Nucleus accumbens (tissue), 56 donors: ENCODE measurements at regions not wholly inside any gene's neighbourhood (a gene's known extent, or its start where the extent isn't known, plus 50 kb on each side); places are given as distances from the start of the nearest gene placed in this dataset.
"Not testable (repeated sequence)": the region's sequence is repeated elsewhere in the genome, so short reads cannot be mapped to it uniquely, and the experiment has no call there.

Experiments
- DNase-seq, 56 donors: peaks; one replicate each; lab custom pipeline; 2025; lab: John Stamatoyannopoulos, UW

DNA sequence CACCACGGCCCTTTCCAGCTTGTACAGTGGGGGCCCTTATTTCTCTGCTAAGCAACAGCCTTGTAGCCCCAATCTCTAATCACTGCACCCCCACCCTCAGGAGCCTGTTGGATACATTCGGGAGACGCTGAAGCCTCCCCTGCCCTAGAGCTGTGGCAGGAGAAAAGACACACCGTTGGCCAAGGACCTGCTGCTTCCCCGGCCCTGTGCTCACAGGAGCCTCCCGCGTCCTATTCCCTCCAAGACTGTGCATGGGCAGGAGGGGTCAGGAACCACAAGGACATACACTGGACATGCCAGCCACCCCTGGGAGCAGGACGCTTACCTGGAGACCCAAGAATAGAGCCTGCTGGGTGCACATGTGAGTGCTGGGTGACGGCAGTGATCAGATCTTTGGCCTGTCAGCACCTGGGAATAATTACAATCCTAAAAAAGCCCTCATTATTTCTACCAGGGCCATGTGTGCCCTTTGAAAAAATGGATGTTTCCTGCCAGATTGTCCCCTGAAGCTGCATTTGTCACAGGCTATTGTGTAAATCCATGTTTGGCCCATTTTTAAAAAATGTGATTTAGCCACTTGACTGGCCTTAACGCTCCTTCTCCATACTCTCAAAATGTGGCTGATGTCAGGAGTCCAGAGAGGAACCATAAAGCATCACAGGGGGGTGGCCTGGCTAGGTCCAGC is 590.6 kb downstream of the MATN1 start:
- DNase-seq: no peak

DNA sequence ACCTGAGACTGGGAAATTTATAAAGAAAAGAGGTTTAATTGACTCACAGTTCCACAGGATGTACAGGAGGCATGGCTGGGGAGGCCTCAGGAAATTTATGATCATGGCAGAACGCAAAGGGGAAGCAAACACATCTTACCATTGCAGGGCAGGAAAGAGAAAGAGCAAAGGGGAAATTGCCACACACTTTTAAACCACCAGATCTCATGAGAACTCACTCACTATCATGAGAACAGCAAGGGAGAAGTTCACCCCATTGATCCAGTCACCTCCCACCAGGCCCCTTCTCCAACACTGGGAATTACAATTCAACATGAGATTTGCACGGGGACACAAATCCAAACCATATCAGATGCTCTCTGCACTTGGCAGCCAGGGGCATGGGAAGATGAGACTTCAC is 592.8 kb downstream of the MATN1 start:
- not testable (repeated sequence) for DNase-seq

DNA sequence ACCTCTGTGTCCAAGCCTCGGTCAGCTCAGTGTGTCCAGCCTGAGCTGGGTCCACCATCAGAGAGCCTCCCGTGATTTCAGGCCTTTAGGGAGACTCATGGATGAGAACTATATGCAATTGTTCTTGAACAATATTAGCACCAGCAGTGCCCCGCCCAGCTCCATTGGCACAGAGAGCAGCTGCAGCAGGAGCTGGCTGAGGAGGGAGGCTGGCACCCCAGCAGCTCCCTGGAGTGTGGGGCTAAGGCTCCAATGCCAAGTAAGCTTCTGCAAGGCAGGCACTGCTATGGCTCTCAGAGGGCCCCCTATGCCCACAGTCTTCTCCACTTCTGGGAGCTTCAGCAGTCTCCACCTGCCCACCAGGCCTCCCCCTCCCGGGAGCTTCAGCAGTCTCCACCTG is 593.3 kb downstream of the MATN1 start:
- peak in 7 of 56 donors; percentile 5 to 27 (median 8) for DNase-seq

DNA sequence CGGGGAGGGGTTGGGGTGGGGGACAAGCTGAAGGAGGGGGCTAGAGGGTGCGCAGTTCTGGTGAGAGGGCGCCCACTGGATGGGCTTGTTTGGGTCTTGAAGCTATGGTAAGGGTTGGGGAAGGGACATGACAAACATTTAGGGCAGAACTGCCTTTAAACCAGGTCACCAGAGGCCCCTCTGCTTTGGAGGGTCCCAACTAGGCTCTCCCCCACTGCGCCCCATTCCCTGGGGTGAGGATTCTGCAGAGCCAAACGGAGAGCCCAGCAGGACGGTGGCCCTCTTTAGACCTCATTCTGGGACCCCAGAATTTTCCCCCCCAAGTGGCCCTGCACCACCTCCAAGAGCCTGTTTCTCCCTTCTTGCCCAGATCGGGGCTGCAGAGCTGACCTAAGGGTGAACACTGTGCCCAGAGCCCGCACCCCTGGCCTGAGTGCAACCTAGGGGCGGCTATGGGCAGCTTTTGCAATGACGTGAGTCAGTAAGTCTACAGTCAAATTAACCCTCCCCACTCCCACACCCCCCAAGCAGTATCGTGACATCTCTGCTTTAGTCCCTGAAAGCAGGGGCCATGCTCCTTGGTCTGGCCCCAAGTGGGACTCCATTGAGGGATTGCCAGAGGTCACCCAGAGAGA is 593.8 kb downstream of the MATN1 start:
- no peak for DNase-seq

DNA sequence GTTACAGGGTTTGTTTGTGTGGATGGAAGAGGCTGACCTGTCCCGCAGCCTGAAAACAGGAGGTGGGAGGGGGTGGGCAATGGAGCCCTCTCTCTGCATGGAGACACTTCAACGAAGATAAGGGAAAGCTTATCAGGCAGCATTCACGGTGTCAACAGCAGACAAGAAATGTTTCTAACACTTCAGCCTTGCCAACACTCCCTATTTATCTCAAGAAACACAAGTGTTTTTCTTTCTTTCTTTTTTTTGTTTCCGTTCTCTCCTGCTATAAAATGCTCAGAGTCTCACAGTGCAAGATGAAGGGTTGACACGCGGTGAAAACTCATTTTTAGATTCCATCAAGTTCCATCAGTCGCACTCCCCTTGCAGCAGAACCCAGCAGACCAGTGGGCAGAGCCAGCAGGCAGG is 594.4 kb downstream of the MATN1 start:
- no peak for DNase-seq

DNA sequence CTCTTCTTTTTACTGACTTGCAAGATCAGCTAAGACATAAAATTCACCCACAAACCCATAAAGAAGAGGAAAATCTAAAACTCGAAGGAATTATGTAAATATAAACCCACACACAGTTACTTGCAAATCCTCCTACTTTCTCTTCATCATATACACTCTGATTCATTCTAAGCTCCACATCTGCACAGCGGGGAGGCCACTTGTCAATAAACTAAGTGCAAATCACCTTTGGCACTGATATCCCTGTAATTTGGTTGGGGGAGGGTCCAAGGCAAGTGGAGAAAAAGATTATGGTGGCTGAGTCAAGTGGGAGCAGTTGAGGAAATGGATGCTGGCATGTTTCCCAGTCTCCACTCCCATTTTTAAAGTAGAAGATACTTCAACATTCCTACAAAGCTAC is 596.5 kb downstream of the MATN1 start:
- DNase-seq: peak in 1 of 56 donors; percentile 3

DNA sequence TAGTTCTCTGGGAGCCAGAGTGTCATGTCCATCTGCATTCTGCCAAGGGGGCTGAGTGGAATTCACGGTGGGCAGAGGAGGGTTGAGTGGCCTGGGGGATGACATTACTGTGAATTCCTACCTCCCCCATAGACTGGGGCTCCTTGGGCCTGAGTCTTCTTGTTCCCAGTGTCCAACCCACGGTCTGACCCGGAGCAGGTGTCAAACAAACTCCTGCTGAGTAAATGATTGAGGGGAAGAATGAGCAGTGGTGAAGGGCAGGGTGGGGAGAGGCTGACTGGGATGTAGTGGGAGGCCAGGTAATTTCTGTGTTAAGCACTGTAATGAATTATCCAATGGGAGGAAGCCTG is 597.6 kb downstream of the MATN1 start:
- no peak for DNase-seq

DNA sequence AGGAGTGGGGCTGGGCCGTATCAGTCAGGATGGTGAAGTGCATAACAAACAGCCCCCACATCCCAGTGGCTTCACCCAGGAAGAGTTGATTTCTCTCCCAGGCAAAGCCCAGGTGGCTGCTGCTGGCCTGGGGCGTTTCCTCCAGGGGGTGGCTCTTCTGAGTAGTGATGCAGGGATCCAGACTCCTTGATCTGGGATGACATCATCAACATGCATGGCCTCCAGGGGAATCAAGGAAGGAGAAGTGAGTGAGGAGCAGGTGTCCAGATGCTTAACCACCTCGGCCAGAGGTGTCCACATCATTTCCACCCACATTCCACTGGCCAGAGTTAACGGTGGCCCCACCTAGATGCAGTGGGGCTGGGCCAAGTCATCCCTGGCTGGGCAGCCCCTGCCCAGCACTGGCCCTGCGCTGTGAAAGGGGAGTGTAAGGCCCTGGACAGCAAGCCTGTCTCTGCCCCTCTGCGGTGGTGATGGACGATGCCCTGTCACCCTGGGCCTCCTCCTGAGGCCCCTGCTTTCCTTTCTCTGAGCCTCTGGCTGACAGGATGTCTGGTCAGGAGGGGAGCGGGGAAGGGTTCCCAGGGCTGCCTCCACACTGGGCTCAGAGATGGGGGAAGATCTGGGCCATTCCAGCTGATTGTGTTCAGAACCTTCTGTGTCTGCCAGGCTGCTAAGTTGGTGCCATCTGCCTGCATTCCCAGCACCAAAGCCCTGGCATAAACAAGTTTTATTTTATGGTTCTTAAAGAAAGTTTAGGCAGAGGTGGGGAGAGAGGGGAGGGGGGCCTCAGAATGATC is 598.2 kb downstream of the MATN1 start:
- DNase-seq: no peak

DNA sequence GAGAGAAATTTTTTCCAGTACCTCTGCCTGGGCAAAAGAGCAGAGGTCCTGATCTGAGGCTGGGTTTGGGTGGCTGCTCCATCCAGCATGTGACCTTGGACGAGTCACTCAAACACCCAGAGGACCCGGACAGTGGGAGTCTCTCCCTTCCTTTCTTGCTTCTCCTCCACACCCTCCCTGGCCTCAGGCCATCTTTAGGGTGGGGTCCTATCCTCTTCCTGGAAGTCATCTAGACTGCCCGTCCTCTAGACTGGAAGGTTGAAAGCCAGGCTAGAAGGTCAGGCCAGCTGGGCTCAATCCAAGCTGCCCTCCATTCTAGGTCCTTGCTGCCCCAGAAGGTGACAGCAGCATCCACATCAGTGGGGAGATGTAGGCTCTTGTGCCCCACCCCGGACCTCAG is 599.5 kb downstream of the MATN1 start:
- no peak for DNase-seq

DNA sequence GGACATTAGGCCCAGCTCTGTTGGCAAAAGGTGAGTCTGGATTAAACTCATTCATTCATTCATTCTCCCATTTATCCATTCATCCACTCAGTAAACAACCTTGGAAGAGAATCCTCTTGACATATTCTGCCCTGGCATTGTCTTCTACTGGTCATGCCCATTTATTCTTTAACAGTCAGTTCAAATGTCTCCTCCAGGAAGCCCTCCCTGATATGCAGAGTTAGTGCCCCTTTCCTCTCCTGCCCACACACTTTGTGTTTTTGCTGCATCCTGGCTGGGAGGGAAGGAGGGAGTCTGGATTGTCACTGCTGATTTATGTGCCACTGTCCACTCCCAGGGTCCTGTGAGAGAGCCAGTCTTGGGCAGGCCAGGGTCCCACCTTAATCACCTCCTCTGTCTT is 600.3 kb downstream of the MATN1 start:
- no peak for DNase-seq

DNA sequence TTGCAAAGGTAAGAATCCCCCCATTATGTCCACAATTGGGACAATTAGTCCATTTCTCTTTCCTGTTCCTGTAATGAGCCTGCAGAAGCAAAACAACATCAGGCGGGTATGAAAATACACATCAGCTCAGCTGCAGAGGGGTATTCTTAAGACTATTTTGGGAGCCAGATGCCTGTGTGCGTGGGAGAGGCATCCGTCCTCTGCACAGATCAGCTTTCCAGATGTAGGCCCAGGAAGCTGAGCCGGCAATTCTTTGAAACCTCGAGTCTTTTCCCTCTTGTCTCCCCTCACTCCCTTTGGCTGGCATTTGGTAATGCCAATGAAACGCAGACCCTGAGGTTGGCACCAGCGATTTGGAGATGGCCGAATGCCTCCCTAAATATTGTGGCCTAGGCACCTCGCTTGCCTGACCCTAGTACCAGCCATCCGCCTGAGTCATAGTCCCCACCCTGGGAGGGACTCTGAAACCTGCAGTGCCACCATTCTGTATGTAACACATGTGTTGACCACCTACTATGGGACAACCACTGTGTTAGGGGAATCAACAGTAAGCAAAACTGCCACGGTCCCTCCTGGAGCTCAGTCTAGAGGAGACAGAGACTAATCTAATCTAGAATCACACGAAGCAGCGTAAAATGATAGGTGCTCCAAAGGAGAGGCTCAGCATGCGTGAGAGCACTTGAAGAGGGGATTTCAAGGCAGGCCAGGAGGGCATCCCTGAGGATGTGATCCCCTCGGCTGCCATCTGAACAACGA is 603.0 kb downstream of the MATN1 start:
- no peak for DNase-seq

DNA sequence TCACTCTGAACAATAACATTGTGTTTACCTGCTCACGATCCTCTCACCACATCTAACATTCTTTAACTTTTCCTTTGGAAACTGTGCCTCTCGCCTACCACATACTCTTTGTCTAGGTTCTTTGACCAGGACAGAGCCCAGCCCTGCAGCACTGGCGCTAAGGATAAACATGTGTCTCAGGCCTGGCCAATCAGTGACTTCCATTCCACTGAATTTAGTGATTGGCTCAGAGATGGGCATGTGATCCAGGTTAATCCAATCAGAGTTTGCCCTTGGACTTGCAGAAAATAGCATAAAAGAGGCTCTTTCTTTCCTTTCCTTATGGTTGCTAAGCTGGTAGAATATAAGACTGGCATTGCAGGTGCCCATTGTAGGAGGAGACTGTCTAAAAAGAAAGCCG is 605.7 kb downstream of the MATN1 start:
- no peak for DNase-seq

DNA sequence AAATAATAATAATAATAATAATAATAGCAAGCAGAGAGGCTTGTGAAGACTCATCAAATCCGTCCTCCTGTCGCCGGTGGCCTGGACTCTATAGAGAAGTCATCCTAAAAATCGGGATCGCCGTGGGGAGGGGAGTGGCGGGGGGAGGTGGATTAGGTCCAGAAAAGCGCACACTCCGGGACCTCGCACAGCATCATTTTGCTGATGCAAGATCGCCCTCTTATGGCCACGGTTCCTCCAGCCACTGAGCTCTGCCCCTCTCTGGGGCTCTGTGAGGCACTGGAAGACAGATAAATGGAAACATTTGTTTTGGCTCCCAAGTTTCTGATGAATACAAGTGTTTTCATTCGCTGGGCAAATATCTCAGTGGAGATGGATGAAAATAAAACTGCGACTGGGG is 612.0 kb downstream of the MATN1 start:
- DNase-seq: peak in 30 of 56 donors; percentile 1 to 60 (median 10)

DNA sequence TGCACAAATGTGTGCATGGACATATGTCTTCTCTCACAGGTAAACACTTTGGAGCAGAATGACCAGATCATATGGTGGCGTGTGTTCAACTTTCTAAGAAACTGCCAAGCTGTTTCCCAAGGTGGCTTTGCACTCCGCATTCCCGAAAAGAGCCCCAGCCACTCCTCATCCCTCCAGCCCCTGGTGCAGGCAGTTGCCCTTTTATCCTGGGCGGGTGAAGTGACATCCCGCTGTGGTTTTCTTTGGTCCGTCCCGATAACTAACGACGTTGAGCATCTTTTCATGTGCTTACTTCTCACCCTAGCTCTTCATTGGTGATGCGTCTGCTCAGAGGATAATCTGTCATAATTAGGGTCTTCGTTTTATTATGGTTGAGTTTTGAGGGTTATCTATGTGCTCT is 612.5 kb downstream of the MATN1 start:
- no peak for DNase-seq

DNA sequence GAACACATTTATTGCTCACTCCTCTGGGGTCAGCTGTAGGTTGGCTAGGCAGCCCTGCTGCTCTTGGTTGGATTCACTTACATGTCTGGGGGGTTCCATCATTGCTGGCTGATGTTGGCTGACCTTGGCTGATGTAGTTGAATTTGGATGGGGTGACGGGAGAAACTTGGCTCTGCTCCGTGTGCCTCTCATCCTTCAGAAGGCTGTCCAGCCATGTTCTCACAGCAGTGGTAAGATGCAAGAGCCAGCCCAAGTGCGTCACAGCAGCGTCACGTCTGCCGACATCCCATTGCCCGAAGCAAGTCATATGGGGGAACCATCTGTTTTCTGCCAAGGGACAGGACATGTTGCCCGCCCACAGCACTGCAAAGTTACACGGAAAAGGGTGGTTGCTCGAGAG is 613.5 kb downstream of the MATN1 start:
- DNase-seq: no peak

DNA sequence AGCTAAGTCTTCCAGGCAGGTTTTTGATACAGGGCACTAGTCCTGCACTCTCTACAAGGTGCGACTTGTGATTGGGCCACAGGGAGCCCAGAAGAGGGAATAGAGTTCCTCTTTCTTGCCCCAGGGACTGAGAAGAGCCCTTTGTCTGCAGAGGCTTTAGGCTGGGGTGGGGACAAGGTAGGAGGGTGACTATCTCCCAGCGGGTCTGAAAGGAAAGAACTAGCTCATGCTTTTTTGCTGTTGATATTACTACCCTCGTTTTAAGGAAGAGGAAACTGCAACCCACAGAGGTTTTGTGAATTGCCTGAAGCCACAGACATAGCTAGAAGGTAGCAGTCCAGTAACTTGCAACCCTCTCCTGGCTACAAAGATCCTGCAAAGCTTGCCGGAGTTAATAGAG is 615.2 kb downstream of the MATN1 start:
- DNase-seq: no peak

DNA sequence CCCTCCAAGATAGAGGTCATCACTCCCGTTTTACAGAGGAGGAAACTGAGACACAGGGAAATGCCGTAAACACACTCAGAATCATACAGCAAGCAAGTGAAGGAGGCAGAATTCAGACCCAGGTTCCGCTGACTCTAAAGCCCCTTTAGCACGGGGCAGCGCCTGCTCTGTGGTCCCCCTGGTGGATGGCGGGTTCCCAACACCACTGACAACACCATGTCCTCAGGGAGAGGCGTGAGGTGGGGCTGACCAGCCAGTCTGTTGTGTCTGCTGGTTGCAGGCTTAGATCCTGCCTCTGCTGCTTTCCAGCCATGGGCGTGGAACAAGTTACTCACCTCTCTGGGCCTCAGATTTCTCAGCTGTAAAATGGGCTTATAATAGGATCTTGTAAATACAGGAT is 617.3 kb downstream of the MATN1 start:
- DNase-seq: no peak

DNA sequence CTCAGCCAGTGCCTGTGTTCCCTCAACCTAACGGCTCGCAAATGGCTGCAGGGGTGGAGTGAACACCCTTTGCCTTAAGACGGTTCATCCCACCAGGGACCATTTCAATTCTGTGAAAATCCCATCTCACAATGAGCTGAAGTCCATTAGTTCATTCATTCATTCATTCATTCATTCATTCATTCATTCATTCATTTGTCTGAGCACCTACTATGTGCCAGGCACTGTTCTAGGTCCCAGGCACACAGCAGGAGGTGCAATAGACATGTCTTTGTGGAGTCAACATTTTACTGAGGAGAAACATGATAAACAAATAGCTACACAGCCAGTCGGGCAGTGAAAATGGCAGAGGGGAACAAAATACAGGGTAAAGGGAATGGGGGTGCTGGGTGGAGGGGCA is 618.8 kb downstream of the MATN1 start:
- no peak for DNase-seq

DNA sequence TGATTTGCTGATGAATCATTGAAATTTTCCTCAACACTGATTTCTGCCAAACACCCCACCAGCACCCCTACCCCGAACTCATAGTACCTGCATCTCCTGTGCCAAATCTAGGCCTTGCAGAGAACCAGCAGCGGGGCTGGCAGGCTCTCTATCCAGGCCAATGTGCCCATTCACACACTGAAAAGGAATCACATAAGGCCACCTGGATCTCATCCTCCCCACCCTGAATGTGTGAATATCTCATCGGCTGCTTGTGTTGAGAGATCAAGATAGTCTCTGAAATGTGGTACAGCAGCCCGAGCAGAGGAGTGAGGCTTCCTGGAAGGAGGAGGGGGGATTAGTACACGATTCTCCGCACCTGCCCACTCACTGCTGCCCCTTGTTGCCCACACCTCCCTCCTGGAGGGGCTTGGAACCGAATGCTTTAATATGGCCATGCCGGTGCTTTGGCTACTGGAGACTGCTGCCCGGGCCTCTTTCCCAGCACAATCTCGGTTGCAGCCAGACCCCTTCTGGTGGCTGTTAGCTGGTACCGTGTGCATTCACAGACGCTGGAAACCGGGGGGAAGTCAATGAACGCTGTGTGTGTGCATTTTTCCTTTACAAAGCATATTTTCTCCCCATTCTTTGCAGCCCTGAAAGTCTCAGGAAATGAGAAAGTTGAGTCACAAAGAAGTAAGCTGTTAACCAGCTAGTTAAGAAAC is 619.5 kb downstream of the MATN1 start:
- no peak for DNase-seq

DNA sequence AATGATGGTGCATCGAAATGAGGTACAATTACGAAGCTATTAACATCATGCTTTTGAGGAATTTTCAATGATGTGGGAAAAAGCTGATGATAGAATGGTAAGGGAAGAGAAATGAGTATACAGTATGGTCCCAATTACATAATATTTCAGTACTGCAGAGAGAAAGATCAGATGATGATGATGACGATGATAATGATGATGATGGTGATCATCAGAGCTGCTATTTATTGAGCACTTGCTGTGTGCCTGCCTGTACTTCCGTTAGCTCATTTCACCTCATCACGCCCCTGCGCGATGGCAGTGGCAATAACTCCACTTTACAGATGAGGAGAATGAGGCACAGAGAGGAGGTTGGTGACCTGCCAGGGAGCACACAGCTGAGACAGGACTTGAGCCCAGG is 620.8 kb downstream of the MATN1 start:
- DNase-seq: no peak
